GM23338 (cell line): ENCODE measurements at regions not wholly inside any gene's neighbourhood (a gene's known extent, or its start where the extent isn't known, plus 50 kb on each side); places are given as distances from the start of the nearest gene placed in this dataset.

ENCODE experiments used
- ATAC-seq: fragments of 200-7000 bp; cut with Tn5 transposase; 3 replicates; pipeline ENCODE4 v1.9.1; 2020
- DNase-seq: peaks from one replicate; pipeline ENCODE4 v3.0.0-alpha.2; 2015; ENCODE audit warnings: low spot score
- H2AFZ ChIP-seq: fragments of 200-600 bp; sonication (generic); 2 replicates; pipeline ENCODE4 v1.8.0; 2016; ENCODE audit warnings: antibody characterized with exemption, mild to moderate bottlenecking, moderate library complexity
- H3F3A ChIP-seq: fragments of 200-600 bp; sonication (generic); replicated peaks from 2 replicates; pipeline ENCODE4 v1.8.0; 2017; ENCODE audit warnings: antibody characterized with exemption, mixed run types, low read depth
- H3K27ac ChIP-seq: fragments of 200-600 bp; sonication (generic); 2 replicates; pipeline ENCODE4 v1.6.1; 2016; ENCODE audit warnings: low read depth
- H3K27me3 ChIP-seq: fragments of 200-600 bp; sonication (generic); 2 replicates; pipeline ENCODE4 v1.8.0; 2016; ENCODE audit warnings: mild to moderate bottlenecking, mixed run types, moderate library complexity; ENCODE audit not compliant: insufficient read depth
- H3K36me3 ChIP-seq: fragments of 200-600 bp; sonication (generic); 2 replicates; pipeline ENCODE4 v1.8.0; 2016; ENCODE audit warnings: mild to moderate bottlenecking; ENCODE audit not compliant: insufficient read depth
- H3K4me1 ChIP-seq: fragments of 200-600 bp; sonication (generic); 2 replicates; pipeline ENCODE4 v1.8.0; 2016; ENCODE audit warnings: mild to moderate bottlenecking, moderate library complexity; ENCODE audit not compliant: insufficient read depth
- H3K4me2 ChIP-seq: fragments of 200-600 bp; sonication (generic); 2 replicates; pipeline ENCODE4 v1.7.1; 2017; ENCODE audit warnings: mixed run types
- H3K4me3 ChIP-seq: fragments of 200-600 bp; sonication (generic); 2 replicates; pipeline ENCODE4 v1.6.1; 2016; ENCODE audit warnings: mixed run types
- H3K79me2 ChIP-seq: fragments of 200-600 bp; sonication (generic); replicated peaks from 2 replicates; pipeline ENCODE4 v1.8.0; 2017; ENCODE audit warnings: mild to moderate bottlenecking; ENCODE audit not compliant: insufficient read depth
- H3K9me2 ChIP-seq: fragments of 200-600 bp; sonication (generic); 2 replicates; pipeline ENCODE4 v1.8.0; 2017; ENCODE audit not compliant: insufficient read depth
- H4K20me1 ChIP-seq: fragments of 200-600 bp; sonication (generic); replicated peaks from 2 replicates; pipeline ENCODE4 v1.8.0; 2017; ENCODE audit warnings: mild to moderate bottlenecking; ENCODE audit not compliant: insufficient read depth
- H3K27ac Mint-ChIP-seq: 2 replicates; pipeline ENCODE4 v1.8.0; 2020; ENCODE audit warnings: inconsistent platforms, mild to moderate bottlenecking, moderate library complexity, mixed read lengths
- H3K27me3 Mint-ChIP-seq: 3 replicates; pipeline ENCODE4 v1.8.0; 2022; ENCODE audit warnings: low read depth, mild to moderate bottlenecking, moderate library complexity, mixed read lengths, inconsistent platforms; ENCODE audit not compliant: insufficient read depth, poor library complexity
- H3K36me3 Mint-ChIP-seq: 3 replicates; pipeline ENCODE4 v1.8.0; 2021; ENCODE audit warnings: low read depth, mild to moderate bottlenecking, inconsistent platforms, moderate library complexity, mixed read lengths
- H3K4me1 Mint-ChIP-seq: 3 replicates; pipeline ENCODE4 v1.8.0; 2020; ENCODE audit warnings: mild to moderate bottlenecking, inconsistent platforms, mixed read lengths
- H3K4me3 Mint-ChIP-seq: 3 replicates; pipeline ENCODE4 v1.8.0; 2021; ENCODE audit warnings: moderate library complexity, mild to moderate bottlenecking, inconsistent platforms, mixed read lengths
- H3K9me3 Mint-ChIP-seq: 3 replicates; pipeline ENCODE4 v1.8.0; 2020; ENCODE audit warnings: moderate library complexity, mild to moderate bottlenecking, inconsistent platforms, mixed read lengths
- CREB1 ChIP-seq: fragments of 250-450 bp; sonication (Bioruptor Pico); IDR thresholded peaks from 2 replicates; pipeline ENCODE4 v1.5.0; 2020; ENCODE audit warnings: low read depth, mild to moderate bottlenecking, moderate library complexity
- CTCF ChIP-seq, 2 experiments: fragments of 200-600 bp in 1 of 2; sonication (generic) in 1 of 2; conservative IDR thresholded peaks; 2 replicates each; pipeline versions ENCODE4 v1.5.1 to v1.6.1; 2016 to 2017; ENCODE audit warnings: antibody characterized with exemption in 2 of 2, low read depth in 2 of 2, mild to moderate bottlenecking in 2 of 2, moderate library complexity in 1 of 2
- ETS1 ChIP-seq: IDR thresholded peaks from 2 replicates; pipeline ENCODE4 v1.6.1; 2016; ENCODE audit warnings: antibody characterized with exemption
- EZH2 ChIP-seq: fragments of 200-600 bp; sonication (generic); IDR thresholded peaks from one replicate; pipeline ENCODE4 v1.8.0; 2017; ENCODE audit warnings: antibody characterized with exemption, mild to moderate bottlenecking, low read depth; ENCODE audit not compliant: unreplicated experiment
- EZH2phosphoT487 ChIP-seq: fragments of 200-600 bp; sonication (generic); IDR thresholded peaks from one replicate; pipeline ENCODE4 v1.8.1; 2018; ENCODE audit warnings: antibody characterized with exemption; ENCODE audit not compliant: unreplicated experiment
- JUNB ChIP-seq: IDR thresholded peaks from one replicate; pipeline ENCODE4 v1.6.1; 2016; ENCODE audit warnings: antibody characterized with exemption; ENCODE audit not compliant: unreplicated experiment
- NANOG ChIP-seq: IDR thresholded peaks from 2 replicates; pipeline ENCODE4 v1.6.1; 2016; ENCODE audit warnings: antibody characterized with exemption, borderline replicate concordance
- POLR2AphosphoS5 ChIP-seq: IDR thresholded peaks from 2 replicates; pipeline ENCODE4 v1.6.1; 2016; ENCODE audit warnings: antibody characterized with exemption, low read depth
- STAT1 ChIP-seq: IDR thresholded peaks from one replicate; pipeline ENCODE4 v1.6.1; 2016; ENCODE audit warnings: antibody characterized with exemption; ENCODE audit not compliant: unreplicated experiment
- ZNF114 ChIP-seq: fragments of 250-450 bp; sonication (Bioruptor Pico); IDR thresholded peaks from 2 replicates; pipeline ENCODE4 v1.5.0; 2020; ENCODE audit warnings: mild to moderate bottlenecking, moderate library complexity
- ZNF331 ChIP-seq: fragments of 250-450 bp; sonication (Bioruptor Pico); IDR thresholded peaks from 2 replicates; pipeline ENCODE4 v1.5.0; 2020; ENCODE audit warnings: low read depth, mild to moderate bottlenecking, moderate library complexity

- DNase-seq (no peak), ATAC-seq (no peak)
- no peaks in the 10 kb centered on the region for H3F3A ChIP-seq
Observed at GRCh38 chr18:55918444-55918843, 330.5 kb upstream of the TCF4 start.

GRCh38 chr18:55912919-55913318 is 324.9 kb upstream of the TCF4 start:
- H3F3A ChIP-seq: no peaks in the 10 kb centered on the region
- H3K4me3 ChIP-seq: no peak overlapping the region
- H3K27me3 ChIP-seq: no peaks in the 10 kb centered on the region
- H3K27ac ChIP-seq: no peak overlapping the region
- H3K36me3 Mint-ChIP-seq: peaks cover 12% of the 10 kb centered on the region
- H3K36me3 ChIP-seq: peaks cover 5% of the 10 kb centered on the region
- H2AFZ ChIP-seq: no peak overlapping the region
- peaks cover 12% of the 10 kb centered on the region for H3K4me1 ChIP-seq
- peaks cover 26% of the 10 kb centered on the region for H3K9me2 ChIP-seq
- H3K4me2 ChIP-seq: no peak overlapping the region
- no peak overlapping the region for H3K4me3 Mint-ChIP-seq
- H3K9me3 Mint-ChIP-seq: peaks cover 15% of the 10 kb centered on the region
- no peak for DNase-seq
- ATAC-seq: no peak
- no peaks in the 10 kb centered on the region for H3K79me2 ChIP-seq
- peaks cover 5% of the 10 kb centered on the region for H3K4me1 Mint-ChIP-seq
- H4K20me1 ChIP-seq: no peaks in the 10 kb centered on the region
- no peak overlapping the region for H3K27ac Mint-ChIP-seq
- no peaks in the 10 kb centered on the region for H3K27me3 Mint-ChIP-seq
- TF ChIP-seq ETS1 (no peak), POLR2AphosphoS5 (no peak), CTCF (conservative IDR thresholded peaks at IDR 0.05; ENCODE audit: low read depth in 2 of 2) (no peak), STAT1 (no peak), EZH2 (no peak), ZNF114 (CRISPR knock-in tag) (no peak), CREB1 (CRISPR knock-in tag) (no peak), NANOG (no peak), JUNB (no peak), EZH2phosphoT487 (no peak), ZNF331 (CRISPR knock-in tag) (no peak)

More at GRCh38 chr18:55918444-55918843, 330.5 kb upstream of the TCF4 start:
- H3K4me1 Mint-ChIP-seq: no peaks in the 10 kb centered on the region; the same call in 2 of the 3 replicates
- Histone ChIP-seq H4K20me1 (no peaks in the 10 kb centered on the region), H3K79me2 (no peaks in the 10 kb centered on the region), H3K9me2 (peaks cover 19% of the 10 kb centered on the region), H3K27me3 (no peaks in the 10 kb centered on the region), H2AFZ (no peak overlapping the region), H3K36me3 (peaks cover 5% of the 10 kb centered on the region), H3K27ac (no peak overlapping the region), H3K4me2 (no peak overlapping the region), H3K4me1 (no peaks in the 10 kb centered on the region), H3K4me3 (no peak overlapping the region)
- peaks cover 18% of the 10 kb centered on the region for H3K36me3 Mint-ChIP-seq
- H3K9me3 Mint-ChIP-seq: peaks cover 20% of the 10 kb centered on the region
- H3K27ac Mint-ChIP-seq: no peak overlapping the region
- no peaks in the 10 kb centered on the region for H3K27me3 Mint-ChIP-seq
- no peak for TF ChIP-seq NANOG
- TF ChIP-seq ETS1: no peak
- no peak for TF ChIP-seq POLR2AphosphoS5
- no peak for TF ChIP-seq ZNF331 (CRISPR knock-in tag)
- H3K4me3 Mint-ChIP-seq: no peak overlapping the region
